Adrenal gland (tissue), 9 donors: ENCODE measurements at regions not wholly inside any gene's neighbourhood (a gene's known extent, or its start where the extent isn't known, plus 50 kb on each side); places are given as distances from the start of the nearest gene placed in this dataset.

Source experiments
- DNase-seq, 7 donors: peaks; one replicate each; pipeline ENCODE4 v3.0.0-alpha.2; 2019 to 2020
- H3K27ac ChIP-seq, 5 donors: fragments of 200-600 bp; sonication (generic) in 4 of 5; 1 replicate in 3 of 5; 2 replicates in 2 of 5; pipeline versions ENCODE4 v1.5.1 to v1.8.0; 2016 to 2020; ENCODE audit warnings: mild to moderate bottlenecking in 1 of 5
- H3K27me3 ChIP-seq: fragments of 200-600 bp; 2 replicates; pipeline ENCODE4 v1.8.0; 2021
- H3K36me3 ChIP-seq, 2 donors: fragments of 200-600 bp; replicated peaks in 1 of 2; 1 replicate in 1 of 2; 2 replicates in 1 of 2; pipeline versions ENCODE4 v1.5.1 to v1.8.0; 2018 to 2022
- H3K4me1 ChIP-seq, 2 donors: fragments of 200-600 bp; replicated peaks in 1 of 2; 1 replicate in 1 of 2; 2 replicates in 1 of 2; pipeline versions ENCODE4 v1.5.1 to v1.8.0; 2018 to 2021
- H3K4me3 ChIP-seq, 4 donors: fragments of 200-600 bp; sonication (generic) in 3 of 4; one replicate each; pipeline ENCODE4 v1.5.1; 2016 to 2018
- H3K9me3 ChIP-seq, 3 donors: fragments of 200-600 bp; sonication (generic) in 1 of 3; replicated peaks in 1 of 3; 1 replicate in 2 of 3; 2 replicates in 1 of 3; pipeline versions ENCODE4 v1.5.1 to v1.8.0; 2016 to 2021
- CTCF ChIP-seq, 6 experiments: fragments of 450-650 bp in 4 of 6; fragments of 200-600 bp in 2 of 6; sonication (generic) in 1 of 6; IDR thresholded peaks; 1 replicate in 5 of 6; 2 replicates in 1 of 6; pipeline versions ENCODE4 v1.5.1 to v1.8.0; 2016 to 2021; ENCODE audit warnings: antibody characterized with exemption in 6 of 6, mild to moderate bottlenecking in 2 of 6, moderate library complexity in 1 of 6
- POLR2A ChIP-seq, 2 donors: fragments of 450-650 bp; IDR thresholded peaks; one replicate each; pipeline ENCODE4 v1.6.1; 2017; ENCODE audit warnings: antibody characterized with exemption in 2 of 2, mild to moderate bottlenecking in 2 of 2, moderate library complexity in 1 of 2
- WGBS, 4 donors: extraction: QIAGEN DNeasy Blood & Tissue Kit in 2 of 4; methylation state at CpG; one replicate each; pipeline versions ENCODE4 v1.1.5 to v1.1.7; 2013 to 2017; 5-methylcytosine and 5-hydroxymethylcytosine counted together
- intact Hi-C, 2 donors: fragments of 100-400 bp; cut with DNase I; formaldehyde crosslinking; loops; one replicate each; pipeline versions ENCODE4 v1.14.1 to v1.15.0; 2022 to 2023
- donor health status: healthy with polysubstance abuse.
- donor health status: Bipolar disorder and iron deficiency.
- donor health status: DM: yes; HTN: yes; CAD: no.
- donor health status: DM: no; HTN: no; CAD: no.
- donor health status: DM: no; HTN: no; CAD: no.

- no peaks in the 10 kb centered on the region for H3K36me3 ChIP-seq
- no peak for DNase-seq
- 47 to 51% (median 50%) methylated on average over 2 of the region's 2 CpGs for WGBS, 4 donors
Measured at GRCh38 chr5:88495810-88496209, 227.2 kb upstream of the TMEM161B start.

GRCh38 chr5:88490874-88491273, 222.2 kb upstream of the TMEM161B start:
- H3K27me3 ChIP-seq, result no peaks in the 10 kb centered on the region
- intact Hi-C loops, result no loop called here
- no peaks in the 10 kb centered on the region for H3K9me3 ChIP-seq
- H3K36me3 ChIP-seq, result no peaks in the 10 kb centered on the region
- WGBS, 4 donors, result 66 to 81% (median 72%) methylated on average over 4 of the region's 4 CpGs
- H3K4me3 ChIP-seq, result no peak overlapping the region
- H3K27ac ChIP-seq, result no peak overlapping the region
- H3K4me1 ChIP-seq, result no peaks in the 10 kb centered on the region
- no peak for DNase-seq
- no peak for TF ChIP-seq POLR2A (IDR thresholded peaks at IDR 0.05)
- no peak for TF ChIP-seq CTCF (IDR thresholded peaks at IDR 0.05)

More at GRCh38 chr5:88495810-88496209, 227.2 kb upstream of the TMEM161B start:
- no peak for TF ChIP-seq POLR2A (IDR thresholded peaks at IDR 0.05)
- TF ChIP-seq CTCF (IDR thresholded peaks at IDR 0.05), result no peak
- H3K27me3 ChIP-seq, result no peaks in the 10 kb centered on the region
- H3K4me1 ChIP-seq, result no peaks in the 10 kb centered on the region
- no peak overlapping the region for H3K27ac ChIP-seq
- no peak overlapping the region for H3K4me3 ChIP-seq
- intact Hi-C loops, result no loop called here
- no peaks in the 10 kb centered on the region for H3K9me3 ChIP-seq

- Histone ChIP-seq H3K4me1 (no peaks in the 10 kb centered on the region), H3K27me3 (no peaks in the 10 kb centered on the region), H3K36me3 (no peaks in the 10 kb centered on the region), H3K9me3 (no peaks in the 10 kb centered on the region), H3K4me3 (no peak overlapping the region), H3K27ac (no peak overlapping the region)
- 64 to 75% (median 69%) methylated on average over 6 of the region's 6 CpGs for WGBS, 4 donors
- intact Hi-C loops, result no loop called here
- TF ChIP-seq POLR2A (IDR thresholded peaks at IDR 0.05) (no peak), CTCF (IDR thresholded peaks at IDR 0.05) (no peak)
- no peak for DNase-seq
Measured at GRCh38 chr5:88489364-88489763, 220.7 kb upstream of the TMEM161B start.

- 63 to 68% (median 64%) methylated on average over 2 of the region's 2 CpGs for WGBS, 4 donors
- TF ChIP-seq POLR2A (IDR thresholded peaks at IDR 0.05) (no peak), CTCF (IDR thresholded peaks at IDR 0.05) (no peak)
- no peaks in the 10 kb centered on the region for H3K4me1 ChIP-seq
- no peaks in the 10 kb centered on the region for H3K27me3 ChIP-seq
- H3K4me3 ChIP-seq, result no peak overlapping the region
- intact Hi-C loops, result no loop called here
- H3K36me3 ChIP-seq, result no peaks in the 10 kb centered on the region
- H3K27ac ChIP-seq, result no peak overlapping the region
- H3K9me3 ChIP-seq, result no peaks in the 10 kb centered on the region
- no peak for DNase-seq
Measured at GRCh38 chr5:88488561-88488960, 219.9 kb upstream of the TMEM161B start.
